Adrenal gland (tissue), 9 donors: ENCODE measurements at regions not wholly inside any gene's neighbourhood (a gene's known extent, or its start where the extent isn't known, plus 50 kb on each side); places are given as distances from the start of the nearest gene placed in this dataset.

Experiments used
- DNase-seq, 7 donors: peaks; one replicate each; pipeline ENCODE4 v3.0.0-alpha.2; 2019 to 2020
- H3K27ac ChIP-seq, 5 donors: fragments of 200-600 bp; sonication (generic) in 4 of 5; 1 replicate in 3 of 5; 2 replicates in 2 of 5; pipeline versions ENCODE4 v1.5.1 to v1.8.0; 2016 to 2020; ENCODE audit warnings: mild to moderate bottlenecking in 1 of 5
- H3K27me3 ChIP-seq: fragments of 200-600 bp; 2 replicates; pipeline ENCODE4 v1.8.0; 2021
- H3K36me3 ChIP-seq, 2 donors: fragments of 200-600 bp; replicated peaks in 1 of 2; 1 replicate in 1 of 2; 2 replicates in 1 of 2; pipeline versions ENCODE4 v1.5.1 to v1.8.0; 2018 to 2022
- H3K4me1 ChIP-seq, 2 donors: fragments of 200-600 bp; replicated peaks in 1 of 2; 1 replicate in 1 of 2; 2 replicates in 1 of 2; pipeline versions ENCODE4 v1.5.1 to v1.8.0; 2018 to 2021
- H3K4me3 ChIP-seq, 4 donors: fragments of 200-600 bp; sonication (generic) in 3 of 4; one replicate each; pipeline ENCODE4 v1.5.1; 2016 to 2018
- H3K9me3 ChIP-seq, 3 donors: fragments of 200-600 bp; sonication (generic) in 1 of 3; replicated peaks in 1 of 3; 1 replicate in 2 of 3; 2 replicates in 1 of 3; pipeline versions ENCODE4 v1.5.1 to v1.8.0; 2016 to 2021
- CTCF ChIP-seq, 6 experiments: fragments of 450-650 bp in 4 of 6; fragments of 200-600 bp in 2 of 6; sonication (generic) in 1 of 6; IDR thresholded peaks; 1 replicate in 5 of 6; 2 replicates in 1 of 6; pipeline versions ENCODE4 v1.5.1 to v1.8.0; 2016 to 2021; ENCODE audit warnings: antibody characterized with exemption in 6 of 6, mild to moderate bottlenecking in 2 of 6, moderate library complexity in 1 of 6
- POLR2A ChIP-seq, 2 donors: fragments of 450-650 bp; IDR thresholded peaks; one replicate each; pipeline ENCODE4 v1.6.1; 2017; ENCODE audit warnings: antibody characterized with exemption in 2 of 2, mild to moderate bottlenecking in 2 of 2, moderate library complexity in 1 of 2
- WGBS, 4 donors: extraction: QIAGEN DNeasy Blood & Tissue Kit in 2 of 4; methylation state at CpG; one replicate each; pipeline versions ENCODE4 v1.1.5 to v1.1.7; 2013 to 2017; 5-methylcytosine and 5-hydroxymethylcytosine counted together
- intact Hi-C, 2 donors: fragments of 100-400 bp; cut with DNase I; formaldehyde crosslinking; loops; one replicate each; pipeline versions ENCODE4 v1.14.1 to v1.15.0; 2022 to 2023
- donor health status: healthy with polysubstance abuse.
- donor health status: Bipolar disorder and iron deficiency.
- donor health status: DM: yes; HTN: yes; CAD: no.
- donor health status: DM: no; HTN: no; CAD: no.
- donor health status: DM: no; HTN: no; CAD: no.

- intact Hi-C loops: no loop called here
- TF ChIP-seq POLR2A (IDR thresholded peaks at IDR 0.05): no peak
- no peak for TF ChIP-seq CTCF (IDR thresholded peaks at IDR 0.05)
- Histone ChIP-seq H3K9me3 (no peaks in the 10 kb centered on the region), H3K27me3 (no peaks in the 10 kb centered on the region), H3K4me1 (no peaks in the 10 kb centered on the region), H3K27ac (no peak overlapping the region), H3K36me3 (no peaks in the 10 kb centered on the region), H3K4me3 (no peak overlapping the region)
- WGBS, 4 donors: 87 to 93% (median 91%) methylated on average over 9 of the region's 9 CpGs
- no peak for DNase-seq
These were observed 75.5 kb downstream of the HMX1 start for GRCh38 chr4:8796096-8796495.

DNA sequence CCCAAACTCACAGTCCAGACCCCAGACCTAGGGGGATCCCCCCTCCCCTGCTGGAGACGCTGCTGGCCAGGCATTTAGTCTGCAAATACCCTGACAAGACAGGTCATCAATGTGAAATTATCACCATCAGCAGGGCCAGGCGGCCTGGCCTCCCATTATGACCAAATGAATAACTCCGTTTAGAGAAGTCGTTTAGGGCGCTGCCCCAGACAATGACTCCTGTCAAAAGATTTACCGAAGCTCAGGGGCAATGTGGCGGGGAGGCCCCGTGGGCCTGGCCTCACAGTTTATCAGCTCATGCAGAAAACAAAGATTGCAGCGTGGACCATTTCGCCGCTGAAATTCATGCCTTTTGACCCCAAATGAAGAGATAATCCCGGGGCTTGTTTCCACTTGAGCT lies 76.5 kb downstream of the HMX1 start:
- DNase-seq: no peak
- intact Hi-C loops: no loop called here
- H3K27me3 ChIP-seq: no peaks in the 10 kb centered on the region
- no peaks in the 10 kb centered on the region for H3K36me3 ChIP-seq
- H3K9me3 ChIP-seq: no peaks in the 10 kb centered on the region
- no peak overlapping the region for H3K27ac ChIP-seq
- WGBS, 4 donors: 37 to 56% (median 48%) methylated on average over 10 to 12 of the region's 12 CpGs
- H3K4me1 ChIP-seq: no peaks in the 10 kb centered on the region
- no peak overlapping the region for H3K4me3 ChIP-seq
- TF ChIP-seq CTCF (IDR thresholded peaks at IDR 0.05) (no peak), POLR2A (IDR thresholded peaks at IDR 0.05) (no peak)

DNA sequence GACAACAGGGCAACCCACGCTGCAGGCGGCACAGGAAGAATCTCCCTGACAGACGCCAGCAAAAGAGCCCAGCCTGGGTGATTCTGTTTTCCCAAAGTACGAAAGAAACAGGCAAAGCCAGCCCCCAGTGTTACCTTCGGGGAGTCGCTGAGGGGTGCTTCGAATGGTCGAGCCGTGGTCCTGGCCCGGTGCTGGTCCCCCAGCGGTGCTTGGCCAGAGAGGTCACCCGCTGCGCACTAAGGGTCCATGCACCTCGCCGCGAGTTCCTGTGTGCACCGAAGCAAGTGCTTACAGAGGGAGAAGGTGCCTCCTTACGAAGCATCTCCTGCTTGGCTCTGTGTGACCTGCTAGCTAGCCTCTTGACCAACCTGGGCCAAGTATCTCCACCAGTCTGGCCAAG lies 77.1 kb downstream of the HMX1 start:
- Histone ChIP-seq H3K4me1 (no peaks in the 10 kb centered on the region), H3K4me3 (no peak overlapping the region), H3K27ac (no peak overlapping the region), H3K9me3 (no peaks in the 10 kb centered on the region), H3K36me3 (no peaks in the 10 kb centered on the region), H3K27me3 (no peaks in the 10 kb centered on the region)
- no peak for DNase-seq
- WGBS, 4 donors: 77 to 85% (median 81%) methylated on average over 7 to 18 of the region's 18 CpGs
- intact Hi-C loops: no loop called here
- TF ChIP-seq POLR2A (IDR thresholded peaks at IDR 0.05): no peak
- TF ChIP-seq CTCF (IDR thresholded peaks at IDR 0.05): no peak

GRCh38 chr4:8793571-8794160 lies 78.0 kb downstream of the HMX1 start:
- TF ChIP-seq POLR2A (IDR thresholded peaks at IDR 0.05) (no peak), CTCF (IDR thresholded peaks at IDR 0.05) (no peak)
- H3K27me3 ChIP-seq: no peaks in the 10 kb centered on the region
- H3K36me3 ChIP-seq: no peaks in the 10 kb centered on the region
- no peak for DNase-seq
- no peaks in the 10 kb centered on the region for H3K4me1 ChIP-seq
- H3K27ac ChIP-seq: no peak overlapping the region
- intact Hi-C loops: no loop called here
- H3K4me3 ChIP-seq: no peak overlapping the region
- H3K9me3 ChIP-seq: no peaks in the 10 kb centered on the region
- whole genome bisulfite sequencing, 4 donors: 71 to 75% (median 73%) methylated on average over 9 to 11 of the region's 11 CpGs
